ENCODE measurements at regions not wholly inside any gene's neighbourhood (a gene's known extent, or its start where the extent isn't known, plus 50 kb on each side); places are given as distances from the start of the nearest gene placed in this dataset.
"Not testable (repeated sequence)": the region's sequence is repeated elsewhere in the genome, so short reads cannot be mapped to it uniquely, and the experiment has no call there.

- DNase-seq = no peak
Observed at GRCh38 chr3:157920822-157921700, 185.2 kb downstream of the SHOX2 start.

- no peak for DNase-seq
Observed at GRCh38 chr3:157919319-157919887, 186.8 kb downstream of the SHOX2 start.

- no peak for DNase-seq
Observed at GRCh38 chr3:157918402-157918801, 187.8 kb downstream of the SHOX2 start.

- no peak for DNase-seq
Observed at GRCh38 chr3:157916672-157917071, 189.5 kb downstream of the SHOX2 start.

GRCh38 chr3:157914882-157915281 is 191.3 kb downstream of the SHOX2 start:
- DNase-seq = no peak

GRCh38 chr3:157913741-157914150 is 192.5 kb downstream of the SHOX2 start:
- no peak for DNase-seq

- DNase-seq = no peak
Observed at GRCh38 chr3:157912514-157913451, 193.4 kb downstream of the SHOX2 start.

- DNase-seq = no peak
Observed at GRCh38 chr3:157906627-157907026, 199.6 kb downstream of the SHOX2 start.

- DNase-seq = no peak
Observed at GRCh38 chr3:157905885-157906284, 200.3 kb downstream of the SHOX2 start.

GRCh38 chr3:157902680-157903079 is 203.5 kb downstream of the SHOX2 start:
- not testable (repeated sequence) for DNase-seq

- no peak for DNase-seq
Observed at GRCh38 chr3:157888040-157888439, 218.2 kb downstream of the SHOX2 start.

- DNase-seq = no peak
Observed at GRCh38 chr3:157876556-157876955, 229.7 kb downstream of the SHOX2 start.

- no peak for DNase-seq
Observed at GRCh38 chr3:157872902-157873301, 233.3 kb downstream of the SHOX2 start.

- no peak for DNase-seq
Observed at GRCh38 chr3:157871838-157872460, 234.3 kb downstream of the SHOX2 start.

- no peak for DNase-seq
Observed at GRCh38 chr3:157871248-157871647, 235.0 kb downstream of the SHOX2 start.

- no peak for DNase-seq
Observed at GRCh38 chr3:157868946-157869345, 237.3 kb downstream of the SHOX2 start.

- no peak for DNase-seq
Observed at GRCh38 chr3:157868196-157868595, 238.0 kb downstream of the SHOX2 start.

- DNase-seq = peak; percentile 46
Observed at GRCh38 chr3:157865352-157866000, 240.7 kb downstream of the SHOX2 start.

GRCh38 chr3:157861076-157861765 is 245.0 kb downstream of the SHOX2 start:
- no peak for DNase-seq

GRCh38 chr3:157859541-157859940 is 246.7 kb downstream of the SHOX2 start:
- DNase-seq = no peak

- DNase-seq = no peak
Observed at GRCh38 chr3:157858821-157859220, 247.4 kb downstream of the SHOX2 start.

- DNase-seq = no peak
Observed at GRCh38 chr3:157857440-157857839, 248.8 kb downstream of the SHOX2 start.
